ENCODE measurements at regions not wholly inside any gene's neighbourhood (a gene's known extent, or its start where the extent isn't known, plus 50 kb on each side); places are given as distances from the start of the nearest gene placed in this dataset.
"Not testable (repeated sequence)": the region's sequence is repeated elsewhere in the genome, so short reads cannot be mapped to it uniquely, and the experiment has no call there.

DNA sequence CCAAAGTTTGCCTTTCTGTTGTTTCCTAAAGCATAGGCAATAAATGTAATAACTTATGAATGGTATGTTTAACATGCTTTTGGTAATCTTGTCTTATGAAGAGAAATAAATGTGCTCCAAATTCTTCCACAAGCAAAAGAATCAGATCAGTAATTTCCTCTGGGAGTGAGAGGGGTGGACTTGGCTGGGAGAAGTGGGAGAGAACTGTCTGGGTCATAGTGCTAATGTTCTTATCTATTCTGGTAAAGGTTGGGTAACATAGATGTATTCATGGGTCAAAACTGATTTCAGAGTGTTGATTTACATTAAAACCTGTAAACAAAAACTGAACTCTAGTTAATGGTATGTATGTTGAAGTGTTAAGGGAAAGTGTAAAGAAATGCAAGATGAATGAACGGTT lies 211.7 kb upstream of the IRS2 start:
- H3K27ac ChIP-seq (replicated peaks in 1 of 4), result no peak overlapping the region
- H3K27me3 ChIP-seq, result no peaks in the 10 kb centered on the region
- no peaks in the 10 kb centered on the region for H3K9me3 ChIP-seq
- no peaks in the 10 kb centered on the region for H3K4me1 ChIP-seq
- TF ChIP-seq POLR2AphosphoS5 (IDR thresholded peaks at IDR 0.05) (no peak), POLR2A (IDR thresholded peaks at IDR 0.05; ENCODE audit: low read depth) (no peak), EP300 (IDR thresholded peaks at IDR 0.05) (no peak)
- TF ChIP-seq, protein P1, sequence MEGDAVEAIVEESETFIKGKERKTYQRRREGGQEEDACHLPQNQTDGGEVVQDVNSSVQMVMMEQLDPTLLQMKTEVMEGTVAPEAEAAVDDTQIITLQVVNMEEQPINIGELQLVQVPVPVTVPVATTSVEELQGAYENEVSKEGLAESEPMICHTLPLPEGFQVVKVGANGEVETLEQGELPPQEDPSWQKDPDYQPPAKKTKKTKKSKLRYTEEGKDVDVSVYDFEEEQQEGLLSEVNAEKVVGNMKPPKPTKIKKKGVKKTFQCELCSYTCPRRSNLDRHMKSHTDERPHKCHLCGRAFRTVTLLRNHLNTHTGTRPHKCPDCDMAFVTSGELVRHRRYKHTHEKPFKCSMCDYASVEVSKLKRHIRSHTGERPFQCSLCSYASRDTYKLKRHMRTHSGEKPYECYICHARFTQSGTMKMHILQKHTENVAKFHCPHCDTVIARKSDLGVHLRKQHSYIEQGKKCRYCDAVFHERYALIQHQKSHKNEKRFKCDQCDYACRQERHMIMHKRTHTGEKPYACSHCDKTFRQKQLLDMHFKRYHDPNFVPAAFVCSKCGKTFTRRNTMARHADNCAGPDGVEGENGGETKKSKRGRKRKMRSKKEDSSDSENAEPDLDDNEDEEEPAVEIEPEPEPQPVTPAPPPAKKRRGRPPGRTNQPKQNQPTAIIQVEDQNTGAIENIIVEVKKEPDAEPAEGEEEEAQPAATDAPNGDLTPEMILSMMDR (IDR thresholded peaks at IDR 0.05), result no peak
- DNase-seq (ENCODE audit: extremely low spot score), result no peak
- intact Hi-C loops (cut with DNase I), result no loop called here
- 84% methylated on average over 1 of the region's 1 CpG for WGBS
- no peak overlapping the region for H3K4me3 ChIP-seq
- no peaks in the 10 kb centered on the region for H3K36me3 ChIP-seq

DNA sequence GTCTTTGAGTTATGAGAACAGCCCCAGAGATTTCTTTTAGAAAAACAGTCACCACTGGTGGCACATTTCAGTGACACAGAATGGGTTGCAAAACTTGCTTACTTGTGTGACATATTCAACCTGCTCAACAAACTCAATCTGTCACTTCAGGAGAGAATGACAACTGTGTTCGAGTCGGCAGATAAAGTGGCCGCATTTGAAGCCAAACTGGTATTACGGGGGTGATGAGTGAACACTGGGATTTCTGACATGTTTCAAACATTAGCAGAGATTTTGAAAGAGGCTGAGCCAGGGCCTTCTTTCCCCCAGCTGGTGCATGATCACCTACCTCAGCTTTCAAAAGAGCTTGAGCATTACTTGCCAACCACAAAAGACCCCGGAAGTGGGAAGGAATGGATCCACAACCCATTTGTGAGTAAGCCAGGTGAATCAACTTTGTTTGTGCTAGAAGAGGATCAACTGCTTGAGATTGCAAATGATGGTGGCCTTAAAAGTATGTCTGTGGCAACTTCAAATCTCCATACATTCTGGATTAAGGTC lies 210.7 kb upstream of the IRS2 start:
- H3K4me1 ChIP-seq; H3K4me3 ChIP-seq; H3K36me3 ChIP-seq; DNase-seq (ENCODE audit: extremely low spot score); H3K27ac ChIP-seq (replicated peaks in 1 of 4); H3K9me3 ChIP-seq; intact Hi-C loops (cut with DNase I); H3K27me3 ChIP-seq: not testable (repeated sequence)
- 76% methylated on average over 5 of the region's 5 CpGs for WGBS

DNA sequence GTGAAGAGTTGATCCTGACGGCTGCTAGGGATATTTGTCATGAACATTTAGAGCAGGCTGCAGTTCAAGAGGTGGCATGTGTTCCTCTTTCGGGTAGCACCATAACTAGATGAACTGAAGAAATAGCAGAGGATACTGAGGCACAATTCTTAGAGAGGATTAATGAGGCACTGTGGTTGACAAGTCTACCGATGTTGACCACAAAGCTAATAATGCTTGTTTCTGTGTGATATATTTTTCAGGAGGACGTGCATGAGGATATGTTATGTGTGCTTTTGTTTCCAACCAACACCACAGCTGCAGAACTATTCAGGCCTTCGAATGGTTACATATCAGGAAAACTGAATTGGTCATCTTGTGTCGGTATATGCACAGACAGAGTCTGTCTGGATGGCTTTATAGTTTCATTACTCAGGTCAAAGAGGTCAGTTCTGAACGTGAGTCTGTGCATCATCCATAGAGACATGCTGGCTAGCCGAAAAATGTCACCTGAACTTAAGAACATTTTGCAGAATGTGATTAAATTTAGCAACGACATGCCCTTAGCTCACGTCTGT lies 210.1 kb upstream of the IRS2 start:
- H3K9me3 ChIP-seq, result no peaks in the 10 kb centered on the region
- no peaks in the 10 kb centered on the region for H3K27me3 ChIP-seq
- intact Hi-C loops (cut with DNase I), result no loop called here
- no peak for TF ChIP-seq POLR2AphosphoS5 (IDR thresholded peaks at IDR 0.05)
- TF ChIP-seq POLR2A (IDR thresholded peaks at IDR 0.05; ENCODE audit: low read depth), result no peak
- no peak for TF ChIP-seq EP300 (IDR thresholded peaks at IDR 0.05)
- TF ChIP-seq, protein P1 (IDR thresholded peaks at IDR 0.05), result no peak
- no peak for DNase-seq (ENCODE audit: extremely low spot score)
- WGBS, result 89% methylated on average over 10 of the region's 10 CpGs
- H3K36me3 ChIP-seq, result no peaks in the 10 kb centered on the region
- no peaks in the 10 kb centered on the region for H3K4me1 ChIP-seq
- H3K4me3 ChIP-seq, result no peak overlapping the region
- H3K27ac ChIP-seq (replicated peaks in 1 of 4), result no peak overlapping the region

DNA sequence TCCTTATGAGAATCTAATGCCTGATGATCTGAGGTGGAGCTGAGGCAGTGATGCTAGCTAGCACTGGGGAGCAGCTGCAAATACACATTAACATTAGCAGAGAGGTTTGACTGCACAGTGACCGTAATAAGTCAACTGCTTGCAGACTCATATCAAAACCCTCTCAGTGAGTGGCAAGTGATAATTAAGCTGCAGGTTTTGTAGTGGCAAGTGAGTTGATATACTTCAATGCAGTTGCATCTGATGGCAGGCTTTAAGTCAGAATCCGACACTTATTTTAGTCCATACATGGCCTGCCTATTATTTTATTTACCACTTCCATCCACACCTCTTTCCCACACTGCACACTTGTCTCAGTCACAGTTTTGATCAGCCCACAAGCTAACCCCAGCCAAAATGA lies 209.2 kb upstream of the IRS2 start:
- intact Hi-C loops (cut with DNase I), result no loop called here
- no peaks in the 10 kb centered on the region for H3K27me3 ChIP-seq
- TF ChIP-seq POLR2A (IDR thresholded peaks at IDR 0.05; ENCODE audit: low read depth) (no peak), EP300 (IDR thresholded peaks at IDR 0.05) (no peak), POLR2AphosphoS5 (IDR thresholded peaks at IDR 0.05) (no peak)
- TF ChIP-seq, protein P1 (IDR thresholded peaks at IDR 0.05), result no peak
- H3K36me3 ChIP-seq, result no peaks in the 10 kb centered on the region
- no peak for DNase-seq (ENCODE audit: extremely low spot score)
- H3K9me3 ChIP-seq, result no peaks in the 10 kb centered on the region
- no peak overlapping the region for H3K27ac ChIP-seq (replicated peaks in 1 of 4)
- H3K4me1 ChIP-seq, result no peaks in the 10 kb centered on the region
- WGBS, result 100% methylated on average over 2 of the region's 2 CpGs
- no peak overlapping the region for H3K4me3 ChIP-seq

DNA sequence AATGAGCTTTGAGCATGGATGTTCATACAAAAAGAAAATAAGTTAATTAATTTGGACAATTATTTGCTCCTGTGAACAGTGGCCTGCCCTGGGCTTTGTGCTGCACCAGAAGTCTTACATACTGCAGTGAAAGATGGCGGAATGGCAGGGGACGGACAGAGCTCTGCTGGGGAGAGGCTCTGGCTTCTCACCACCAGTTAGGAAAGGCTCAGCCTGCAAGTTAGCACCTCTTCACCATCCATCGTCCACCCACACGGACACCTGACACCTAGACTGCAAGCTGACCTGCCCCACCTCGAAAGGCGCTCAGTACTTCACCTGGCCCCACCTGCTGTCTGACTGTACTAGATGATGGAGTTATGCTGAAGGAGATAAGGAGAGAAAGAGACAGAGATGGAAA lies 203.9 kb upstream of the IRS2 start:
- WGBS, result 94% methylated on average over 6 of the region's 6 CpGs
- Histone ChIP-seq H3K9me3 (no peaks in the 10 kb centered on the region), H3K27me3 (no peaks in the 10 kb centered on the region), H3K4me1 (no peaks in the 10 kb centered on the region), H3K36me3 (no peaks in the 10 kb centered on the region), H3K27ac (replicated peaks in 1 of 4) (no peak overlapping the region), H3K4me3 (no peak overlapping the region)
- no peak for TF ChIP-seq EP300 (IDR thresholded peaks at IDR 0.05)
- TF ChIP-seq, protein P1 (IDR thresholded peaks at IDR 0.05), result no peak
- no peak for TF ChIP-seq POLR2AphosphoS5 (IDR thresholded peaks at IDR 0.05)
- TF ChIP-seq POLR2A (IDR thresholded peaks at IDR 0.05; ENCODE audit: low read depth), result no peak
- intact Hi-C loops (cut with DNase I), result no loop called here
- DNase-seq (ENCODE audit: extremely low spot score), result no peak
